ENCODE measurements at regions not wholly inside any gene's neighbourhood (a gene's known extent, or its start where the extent isn't known, plus 50 kb on each side); places are given as distances from the start of the nearest gene placed in this dataset.
"Not testable (repeated sequence)": the region's sequence is repeated elsewhere in the genome, so short reads cannot be mapped to it uniquely, and the experiment has no call there.

DNA sequence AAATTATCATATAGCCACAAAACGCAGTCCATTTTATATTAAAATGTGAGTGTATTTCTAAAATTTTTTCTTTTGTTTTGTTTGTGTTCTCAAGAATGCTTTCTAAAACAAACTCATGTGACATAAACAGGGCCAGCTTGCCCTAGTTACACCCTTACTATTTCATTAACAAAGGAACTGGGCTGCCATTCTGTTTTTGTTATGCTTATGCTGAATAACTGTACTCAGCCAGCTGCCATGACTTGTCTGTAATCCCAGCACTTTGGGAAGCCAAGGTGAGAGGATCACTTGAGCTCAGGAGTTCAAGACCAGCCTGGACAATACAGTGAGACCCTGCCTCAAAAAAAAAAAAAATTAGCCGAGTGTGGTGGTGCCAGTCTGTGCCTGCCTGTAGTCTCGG lies 66.0 kb upstream of the TMED7 start:
- not testable (repeated sequence) for DNase-seq (ENCODE audit: low spot score)

DNA sequence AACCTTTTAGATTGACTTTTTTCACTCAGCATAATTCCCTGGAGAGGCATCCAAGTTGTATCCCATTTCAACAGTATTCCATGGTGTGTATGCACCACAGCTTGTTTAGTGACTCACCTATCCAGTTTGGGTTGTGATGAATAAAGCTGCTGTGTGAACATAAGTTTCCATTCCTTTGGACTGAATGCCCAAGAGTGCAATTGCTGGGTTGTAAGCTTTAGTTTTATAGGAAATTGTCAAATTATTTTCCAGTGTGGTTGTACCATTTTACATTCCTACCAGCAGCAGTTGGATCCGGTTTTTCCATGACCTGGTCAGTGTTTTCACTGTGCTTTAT lies 60.9 kb upstream of the TMED7 start:
- no peak for DNase-seq (ENCODE audit: low spot score)

DNA sequence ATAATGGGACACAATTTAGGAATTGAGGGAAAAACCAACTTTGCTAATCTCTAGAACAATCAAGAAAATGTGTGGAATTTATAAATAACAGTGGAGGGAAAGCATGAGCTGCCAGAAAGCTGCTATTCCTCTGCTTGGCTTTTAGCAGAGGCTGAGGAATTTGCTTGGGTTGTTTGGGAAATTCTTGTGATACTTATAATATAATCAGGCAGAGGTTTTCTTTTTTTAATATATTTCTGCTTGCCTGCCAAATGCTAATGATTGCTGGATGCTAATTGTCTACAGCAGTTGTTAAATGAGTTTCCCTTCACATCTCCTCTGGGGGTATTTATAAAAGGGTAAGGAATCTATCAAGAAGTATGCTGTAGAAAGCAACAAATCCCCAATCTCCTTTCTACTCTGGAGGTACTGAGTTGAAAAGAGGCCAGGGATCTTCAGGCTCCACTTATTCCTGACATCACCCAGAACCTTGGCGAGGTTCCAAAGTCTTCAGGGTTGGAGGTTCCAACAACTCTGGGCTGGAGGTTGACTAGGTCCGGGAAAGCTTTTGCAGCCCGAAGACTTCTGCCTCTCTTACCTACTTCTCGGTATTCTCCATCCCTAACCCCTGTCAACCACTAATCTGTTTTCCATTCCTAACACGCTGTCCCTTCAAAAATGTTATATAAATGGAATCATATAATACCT lies 60.4 kb upstream of the TMED7 start:
- no peak for DNase-seq (ENCODE audit: low spot score)

DNA sequence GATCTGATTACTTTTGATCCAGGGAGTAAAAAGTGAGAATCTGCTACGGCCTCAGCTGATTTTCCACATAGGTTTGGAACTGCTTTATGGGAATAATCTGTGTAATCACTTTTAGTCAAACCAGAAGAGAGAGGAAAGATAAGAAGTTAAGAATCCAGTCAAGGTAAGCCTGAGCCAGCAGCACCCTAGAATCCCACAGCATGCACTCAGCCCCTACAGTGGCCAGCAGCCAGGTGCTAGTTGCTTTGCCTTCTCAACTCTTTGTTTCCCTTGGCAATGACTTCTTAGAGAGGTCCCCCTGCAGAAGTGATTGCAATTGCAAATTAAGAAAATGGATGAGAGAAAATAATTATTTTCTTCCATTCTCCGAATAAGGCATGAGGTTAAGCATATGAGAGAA lies 59.7 kb upstream of the TMED7 start:
- no peak for DNase-seq (ENCODE audit: low spot score)

- DNase-seq (ENCODE audit: low spot score): no peak
Observed at GRCh38 chr5:115684513-115685037, 58.7 kb upstream of the TMED7 start.

DNA sequence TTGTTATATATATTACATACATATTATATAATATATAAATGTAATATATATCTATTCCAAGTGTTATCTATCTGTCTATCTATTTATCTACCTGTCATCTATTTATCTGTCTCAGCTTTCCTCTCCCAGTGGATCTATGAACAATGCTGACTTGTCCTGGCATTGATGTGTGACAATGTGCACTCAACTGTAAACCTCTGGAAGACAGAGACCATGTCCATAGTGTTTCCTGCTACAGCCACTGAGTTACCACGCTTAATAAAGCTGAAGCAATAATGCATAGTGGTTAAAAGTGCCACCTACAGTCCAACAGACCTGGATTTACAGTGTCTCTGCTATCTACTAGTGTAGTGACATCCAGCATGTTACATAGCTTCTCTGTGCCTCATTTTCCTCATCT lies 57.2 kb upstream of the TMED7 start:
- DNase-seq (ENCODE audit: low spot score): no peak
